ENCODE measurements at regions not wholly inside any gene's neighbourhood (a gene's known extent, or its start where the extent isn't known, plus 50 kb on each side); places are given as distances from the start of the nearest gene placed in this dataset.

- no peak for TF ChIP-seq CTCF (conservative IDR thresholded peaks at IDR 0.05; ENCODE audit: low read depth, low read length)
- no peak for DNase-seq (ENCODE audit: low read depth)
- no peak overlapping the region for H3K4me3 ChIP-seq (ENCODE audit: low read depth, low read length)
These were observed 88.5 kb upstream of the SOD1 start for GRCh38 chr21:31570824-31571566.

GRCh38 chr21:31566611-31567010, 92.9 kb upstream of the SOD1 start:
- no peak for DNase-seq (ENCODE audit: low read depth)
- TF ChIP-seq CTCF (conservative IDR thresholded peaks at IDR 0.05; ENCODE audit: low read depth, low read length) = no peak
- H3K4me3 ChIP-seq (ENCODE audit: low read depth, low read length) = no peak overlapping the region

- DNase-seq (ENCODE audit: low read depth) = no peak
- no peak overlapping the region for H3K4me3 ChIP-seq (ENCODE audit: low read depth, low read length)
- peak; percentile 23 for TF ChIP-seq CTCF (conservative IDR thresholded peaks at IDR 0.05; ENCODE audit: low read depth, low read length)
These were observed 93.4 kb upstream of the SOD1 start for GRCh38 chr21:31566064-31566463.

GRCh38 chr21:31564439-31564838, 95.1 kb upstream of the SOD1 start:
- DNase-seq (ENCODE audit: low read depth) = peak; percentile 23
- no peak for TF ChIP-seq CTCF (conservative IDR thresholded peaks at IDR 0.05; ENCODE audit: low read depth, low read length)
- no peak overlapping the region for H3K4me3 ChIP-seq (ENCODE audit: low read depth, low read length)

- DNase-seq (ENCODE audit: low read depth) = no peak
- no peak overlapping the region for H3K4me3 ChIP-seq (ENCODE audit: low read depth, low read length)
- no peak for TF ChIP-seq CTCF (conservative IDR thresholded peaks at IDR 0.05; ENCODE audit: low read depth, low read length)
These were observed 99.0 kb upstream of the SOD1 start for GRCh38 chr21:31560479-31560878.

GRCh38 chr21:31559368-31560119, 99.9 kb upstream of the SOD1 start:
- H3K4me3 ChIP-seq (ENCODE audit: low read depth, low read length) = peak overlapping the region; percentile 59
- DNase-seq (ENCODE audit: low read depth) = peak; percentile 48
- TF ChIP-seq CTCF (conservative IDR thresholded peaks at IDR 0.05; ENCODE audit: low read depth, low read length) = no peak

All from epithelial cell of proximal tubule (primary cell).